Endothelial cell (in vitro differentiated cells): ENCODE measurements at regions not wholly inside any gene's neighbourhood (a gene's known extent, or its start where the extent isn't known, plus 50 kb on each side); places are given as distances from the start of the nearest gene placed in this dataset.
"Not testable (repeated sequence)": the region's sequence is repeated elsewhere in the genome, so short reads cannot be mapped to it uniquely, and the experiment has no call there.

ENCODE experiments used
- DNase-seq: peaks from one replicate; pipeline ENCODE4 v3.0.0; 2021; ENCODE audit warnings: low spot score
- H3K27ac Mint-ChIP-seq: one replicate; pipeline ENCODE4 v1.8.0; 2021; ENCODE audit warnings: mixed read lengths, inconsistent platforms; ENCODE audit not compliant: unreplicated experiment
- H3K27me3 Mint-ChIP-seq: one replicate; pipeline ENCODE4 v1.8.0; 2021; ENCODE audit warnings: mild to moderate bottlenecking, moderate library complexity, mixed read lengths, inconsistent platforms; ENCODE audit not compliant: unreplicated experiment
- H3K36me3 Mint-ChIP-seq: one replicate; pipeline ENCODE4 v1.8.0; 2021; ENCODE audit warnings: mild to moderate bottlenecking, low read depth, mixed read lengths, inconsistent platforms; ENCODE audit not compliant: unreplicated experiment
- H3K4me1 Mint-ChIP-seq: one replicate; pipeline ENCODE4 v1.8.0; 2021; ENCODE audit warnings: mild to moderate bottlenecking, mixed read lengths, inconsistent platforms; ENCODE audit not compliant: unreplicated experiment
- H3K4me3 Mint-ChIP-seq: one replicate; pipeline ENCODE4 v1.8.0; 2021; ENCODE audit warnings: mild to moderate bottlenecking, mixed read lengths, inconsistent platforms; ENCODE audit not compliant: unreplicated experiment
- H3K9me3 Mint-ChIP-seq: one replicate; pipeline ENCODE4 v1.8.0; 2021; ENCODE audit warnings: mixed read lengths, inconsistent platforms; ENCODE audit not compliant: unreplicated experiment
- CTCF ChIP-seq: fragments of 200-600 bp; sonication (generic); IDR thresholded peaks from one replicate; pipeline ENCODE4 v1.5.0; 2021; ENCODE audit warnings: antibody characterized with exemption; ENCODE audit not compliant: unreplicated experiment

DNA sequence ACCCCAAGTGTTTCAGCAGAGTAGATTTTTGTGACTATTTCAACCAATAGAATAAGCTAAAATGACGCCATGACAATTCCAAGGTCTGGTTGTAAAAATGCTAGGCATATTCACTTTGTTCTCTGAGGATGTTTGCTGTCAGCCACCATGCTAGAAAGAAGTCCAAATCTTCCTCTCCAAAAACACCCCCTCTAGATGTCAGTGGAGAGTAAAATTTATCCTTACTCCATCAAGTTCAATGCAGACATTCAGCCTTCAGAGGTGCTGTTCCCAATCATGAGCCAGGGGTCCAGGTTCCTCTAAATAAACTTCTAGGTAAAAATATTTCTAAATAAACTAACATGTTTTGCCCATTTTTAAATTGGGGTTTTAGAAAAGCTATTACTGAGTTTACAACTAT, 395.4 kb upstream of the ADAMTS5 start:
- Mint-ChIP-seq H3K4me3 (no peak overlapping the region), H3K4me1 (no peaks in the 10 kb centered on the region), H3K9me3 (no peaks in the 10 kb centered on the region), H3K27ac (no peak overlapping the region), H3K36me3 (no peaks in the 10 kb centered on the region), H3K27me3 (no peaks in the 10 kb centered on the region)
- no peak for TF ChIP-seq CTCF
- no peak for DNase-seq

GRCh38 chr21:27359141-27359540, 392.3 kb upstream of the ADAMTS5 start:
- no peak overlapping the region for H3K27ac Mint-ChIP-seq
- no peaks in the 10 kb centered on the region for H3K9me3 Mint-ChIP-seq
- no peaks in the 10 kb centered on the region for H3K4me1 Mint-ChIP-seq
- DNase-seq: no peak
- no peaks in the 10 kb centered on the region for H3K27me3 Mint-ChIP-seq
- TF ChIP-seq CTCF: no peak
- H3K4me3 Mint-ChIP-seq: no peak overlapping the region
- H3K36me3 Mint-ChIP-seq: no peaks in the 10 kb centered on the region

- H3K36me3 Mint-ChIP-seq: no peaks in the 10 kb centered on the region
- H3K4me3 Mint-ChIP-seq: no peak overlapping the region
- H3K9me3 Mint-ChIP-seq: no peaks in the 10 kb centered on the region
- H3K27me3 Mint-ChIP-seq: no peaks in the 10 kb centered on the region
- TF ChIP-seq CTCF: no peak
- no peak for DNase-seq
- no peaks in the 10 kb centered on the region for H3K4me1 Mint-ChIP-seq
- no peak overlapping the region for H3K27ac Mint-ChIP-seq
Observed at GRCh38 chr21:27352885-27353284, 386.0 kb upstream of the ADAMTS5 start.

GRCh38 chr21:27346041-27346448, 379.2 kb upstream of the ADAMTS5 start:
- Mint-ChIP-seq H3K4me3 (no peak overlapping the region), H3K36me3 (no peaks in the 10 kb centered on the region), H3K27me3 (no peaks in the 10 kb centered on the region), H3K9me3 (no peaks in the 10 kb centered on the region), H3K4me1 (no peaks in the 10 kb centered on the region), H3K27ac (no peak overlapping the region)
- no peak for DNase-seq
- TF ChIP-seq CTCF: no peak

GRCh38 chr21:27339902-27340301, 373.0 kb upstream of the ADAMTS5 start:
- Mint-ChIP-seq H3K4me3 (no peak overlapping the region), H3K36me3 (no peaks in the 10 kb centered on the region), H3K27ac (no peak overlapping the region), H3K27me3 (no peaks in the 10 kb centered on the region), H3K9me3 (no peaks in the 10 kb centered on the region), H3K4me1 (no peaks in the 10 kb centered on the region)
- no peak for DNase-seq
- TF ChIP-seq CTCF: no peak

DNA sequence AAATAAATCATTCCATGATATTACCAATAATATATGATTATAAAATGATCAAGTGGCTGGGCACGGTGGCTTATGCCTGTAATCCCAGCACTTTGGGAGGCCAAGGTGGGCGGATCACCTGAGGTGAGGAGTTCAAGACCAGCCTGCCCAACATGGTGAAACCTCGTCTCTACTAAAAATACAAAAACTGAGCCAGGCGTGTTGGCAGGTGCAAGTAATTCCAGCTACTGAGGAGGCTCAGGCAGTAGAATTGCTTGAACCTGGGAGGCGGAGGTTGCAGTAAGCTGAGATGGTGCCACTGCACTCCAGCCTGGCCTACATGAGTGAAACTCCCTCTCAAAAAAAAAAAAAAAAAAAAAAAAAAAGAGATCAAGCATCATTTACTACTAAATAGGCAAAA, 371.1 kb upstream of the ADAMTS5 start:
- not testable (repeated sequence) for H3K9me3 Mint-ChIP-seq, H3K4me1 Mint-ChIP-seq, H3K27me3 Mint-ChIP-seq, DNase-seq, H3K36me3 Mint-ChIP-seq, H3K27ac Mint-ChIP-seq, H3K4me3 Mint-ChIP-seq
